ENCODE measurements at regions not wholly inside any gene's neighbourhood (a gene's known extent, or its start where the extent isn't known, plus 50 kb on each side); places are given as distances from the start of the nearest gene placed in this dataset.

- no peak overlapping the region for H3K4me3 ChIP-seq (ENCODE audit: low read depth, low read length)
- no peak for DNase-seq (ENCODE audit: low read depth)
- TF ChIP-seq CTCF (IDR thresholded peaks at IDR 0.05; ENCODE audit: control insufficient read depth, extremely low read depth, insufficient read depth) = no peak
Measured at GRCh38 chr1:229999004-229999670, 67.9 kb upstream of the GALNT2 start.

DNA sequence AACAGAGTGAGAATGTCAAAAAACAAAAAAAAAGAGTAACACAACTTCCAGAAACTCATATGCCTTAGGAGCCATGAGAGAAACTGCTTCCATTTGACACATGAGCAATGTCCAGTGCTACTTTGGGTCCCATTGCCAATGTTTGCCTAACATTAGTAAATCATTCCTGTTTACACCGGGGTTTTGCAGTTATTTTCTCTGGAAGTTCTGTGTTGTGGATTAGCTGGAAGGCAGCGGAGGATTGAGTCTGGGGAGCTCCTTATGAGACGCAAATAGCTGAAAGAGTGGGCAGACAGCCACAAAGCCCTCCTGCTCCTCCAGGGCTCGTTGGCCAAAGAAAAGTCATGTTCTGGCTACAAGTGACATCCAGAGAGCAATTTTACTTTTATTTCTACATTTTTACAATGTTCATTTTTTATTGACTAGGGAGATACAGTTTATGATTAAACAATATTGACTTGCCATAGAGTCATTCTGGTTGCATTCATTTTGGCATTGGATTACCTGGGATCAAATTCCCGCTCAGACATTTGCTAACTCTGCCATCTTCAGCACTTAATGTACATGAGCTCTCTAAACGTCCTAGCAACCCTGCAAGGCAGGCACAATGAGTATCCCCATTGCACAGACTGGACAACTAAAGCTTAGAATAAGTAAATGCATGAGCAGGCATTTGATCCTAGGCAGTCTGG is 66.4 kb upstream of the GALNT2 start:
- TF ChIP-seq CTCF (IDR thresholded peaks at IDR 0.05; ENCODE audit: control insufficient read depth, extremely low read depth, insufficient read depth) = no peak

GRCh38 chr1:230002164-230002803 is 64.8 kb upstream of the GALNT2 start:
- H3K4me3 ChIP-seq (ENCODE audit: low read depth, low read length) = no peak overlapping the region

More for the DNA sequence above, 66.4 kb upstream of the GALNT2 start:
- no peak for DNase-seq (ENCODE audit: low read depth)
- H3K4me3 ChIP-seq (ENCODE audit: low read depth, low read length) = no peak overlapping the region

GRCh38 chr1:230003409-230003808 is 63.6 kb upstream of the GALNT2 start:
- H3K4me3 ChIP-seq (ENCODE audit: low read depth, low read length) = no peak overlapping the region
- DNase-seq (ENCODE audit: low read depth) = no peak
- no peak for TF ChIP-seq CTCF (IDR thresholded peaks at IDR 0.05; ENCODE audit: control insufficient read depth, extremely low read depth, insufficient read depth)

More at GRCh38 chr1:230002164-230002803, 64.8 kb upstream of the GALNT2 start:
- DNase-seq (ENCODE audit: low read depth) = no peak
- no peak for TF ChIP-seq CTCF (IDR thresholded peaks at IDR 0.05; ENCODE audit: control insufficient read depth, extremely low read depth, insufficient read depth)

DNA sequence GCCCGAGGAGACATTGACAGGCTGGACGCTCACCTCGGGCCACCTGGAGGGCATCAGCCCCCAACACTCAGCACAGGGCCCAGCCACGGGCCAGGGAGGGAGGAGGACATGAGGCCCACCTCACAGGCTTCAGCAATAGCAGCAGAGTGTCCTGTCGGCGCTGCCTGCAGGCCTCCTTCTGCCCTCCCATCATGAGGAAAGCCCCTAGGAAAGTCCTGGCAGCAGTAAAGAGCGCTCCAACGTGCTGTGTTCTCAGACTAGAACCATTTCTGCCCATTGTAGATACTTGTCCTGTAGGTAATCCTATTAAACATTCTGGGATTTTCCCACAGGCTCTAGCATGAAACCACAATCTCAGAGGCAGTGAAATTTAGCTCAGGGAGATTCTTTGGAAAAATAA is 62.0 kb upstream of the GALNT2 start:
- no peak overlapping the region for H3K4me3 ChIP-seq (ENCODE audit: low read depth, low read length)
- no peak for DNase-seq (ENCODE audit: low read depth)
- TF ChIP-seq CTCF (IDR thresholded peaks at IDR 0.05; ENCODE audit: control insufficient read depth, extremely low read depth, insufficient read depth) = no peak

DNA sequence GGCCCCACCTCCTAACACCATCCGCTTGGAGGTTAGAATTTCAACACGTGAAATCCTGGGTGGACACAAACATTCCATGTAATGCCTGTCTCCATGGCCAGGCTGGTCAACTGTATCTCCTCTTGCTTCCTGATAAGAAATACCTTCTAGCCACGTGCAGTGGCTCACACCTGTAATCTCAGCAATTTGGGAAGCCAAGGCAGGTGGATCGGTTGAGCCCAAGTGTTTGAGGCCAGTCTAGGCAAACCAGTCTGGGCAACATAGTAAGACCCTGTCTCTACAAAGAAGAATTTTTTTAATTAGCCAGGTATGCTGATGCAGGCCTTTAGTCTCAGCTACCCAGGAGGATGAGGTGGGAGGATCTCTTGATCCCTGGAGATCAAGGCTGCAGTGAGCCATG is 58.3 kb upstream of the GALNT2 start:
- no peak for TF ChIP-seq CTCF (IDR thresholded peaks at IDR 0.05; ENCODE audit: control insufficient read depth, extremely low read depth, insufficient read depth)
- no peak overlapping the region for H3K4me3 ChIP-seq (ENCODE audit: low read depth, low read length)
- DNase-seq (ENCODE audit: low read depth) = no peak
